Brain microvascular endothelial cell (primary cell): ENCODE measurements at regions not wholly inside any gene's neighbourhood (a gene's known extent, or its start where the extent isn't known, plus 50 kb on each side); places are given as distances from the start of the nearest gene placed in this dataset.

Source experiments
- DNase-seq: peaks from one replicate; pipeline ENCODE4 v3.0.0-alpha.2; 2020
- H3K27ac ChIP-seq: fragments of 250-450 bp; sonication (Bioruptor Pico); 2 replicates; pipeline ENCODE4 v1.5.1; 2020; ENCODE audit warnings: mild to moderate bottlenecking, moderate library complexity
- H3K27me3 ChIP-seq: fragments of 250-450 bp; sonication (Bioruptor Pico); replicated peaks from 2 replicates; pipeline ENCODE4 v1.5.1; 2020; ENCODE audit warnings: mild to moderate bottlenecking
- H3K36me3 ChIP-seq: fragments of 250-450 bp; sonication (Bioruptor Pico); replicated peaks from 2 replicates; pipeline ENCODE4 v1.5.1; 2020; ENCODE audit warnings: mild to moderate bottlenecking
- H3K4me3 ChIP-seq: 2 replicates; pipeline ENCODE4 v1.5.1; 2011; ENCODE audit warnings: low read depth, mild to moderate bottlenecking, control low read depth, low read length, moderate library complexity
- CTCF ChIP-seq: IDR thresholded peaks from 2 replicates; pipeline ENCODE4 v1.5.1; 2011; ENCODE audit warnings: low read depth, mild to moderate bottlenecking, moderate library complexity, low read length, control low read depth, inconsistent platforms; ENCODE audit errors: missing control alignments
- in situ Hi-C: cut with HindIII; loops from 2 replicates; pipeline ENCODE4 v1.10.0; 2017; ENCODE audit warnings: low sequenced_read_pairs, low pct_ligation_motif_present

DNA sequence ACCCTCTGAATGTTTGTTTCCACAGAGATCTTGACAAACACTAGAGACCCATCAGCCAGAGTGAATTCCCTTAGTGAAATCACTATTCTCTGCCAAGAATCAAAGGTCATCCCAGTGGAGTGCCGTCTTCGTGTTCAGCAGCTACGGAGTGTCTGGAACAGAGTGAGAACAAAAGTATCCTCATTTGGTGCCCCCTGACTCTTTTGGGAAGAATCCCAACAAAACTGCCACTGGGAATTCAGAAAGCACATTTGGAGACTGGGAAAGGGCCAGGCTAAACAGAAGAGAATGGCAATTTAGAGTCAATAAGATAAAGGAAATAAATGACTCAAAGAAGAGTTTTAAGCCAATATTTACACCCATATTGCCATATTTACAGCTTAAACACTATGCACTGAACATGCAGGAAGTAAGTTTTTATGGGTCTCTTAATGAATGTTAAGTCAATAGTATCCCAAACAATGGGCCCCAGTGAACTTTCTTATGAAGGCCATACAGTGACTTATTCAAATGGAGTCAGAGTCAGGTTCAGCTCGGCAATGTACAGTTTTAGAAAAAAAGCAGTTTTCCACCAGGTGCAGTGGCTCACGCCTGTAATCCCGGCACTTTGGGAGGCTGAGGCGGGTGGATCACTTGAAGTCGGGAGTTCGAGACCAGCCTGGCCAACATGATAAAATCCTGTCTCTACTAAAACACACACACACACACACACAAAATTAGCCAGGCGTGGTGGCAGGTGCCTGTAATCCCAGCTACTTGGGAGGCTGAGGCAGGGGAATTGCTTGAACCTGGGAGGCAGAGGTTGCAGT lies 392.6 kb downstream of the KLF5 start:
- Histone ChIP-seq H3K4me3 (no peak overlapping the region), H3K36me3 (no peaks in the 10 kb centered on the region), H3K27ac (no peak overlapping the region), H3K27me3 (no peaks in the 10 kb centered on the region)
- no peak for TF ChIP-seq CTCF
- no peak for DNase-seq
- in situ Hi-C loops = no loop called here

- DNase-seq = no peak
- in situ Hi-C loops = no loop called here
- H3K27ac ChIP-seq = no peak overlapping the region
- no peaks in the 10 kb centered on the region for H3K36me3 ChIP-seq
- no peak overlapping the region for H3K4me3 ChIP-seq
- no peaks in the 10 kb centered on the region for H3K27me3 ChIP-seq
- no peak for TF ChIP-seq CTCF
Measured at GRCh38 chr13:73450583-73450982, 391.8 kb downstream of the KLF5 start.

DNA sequence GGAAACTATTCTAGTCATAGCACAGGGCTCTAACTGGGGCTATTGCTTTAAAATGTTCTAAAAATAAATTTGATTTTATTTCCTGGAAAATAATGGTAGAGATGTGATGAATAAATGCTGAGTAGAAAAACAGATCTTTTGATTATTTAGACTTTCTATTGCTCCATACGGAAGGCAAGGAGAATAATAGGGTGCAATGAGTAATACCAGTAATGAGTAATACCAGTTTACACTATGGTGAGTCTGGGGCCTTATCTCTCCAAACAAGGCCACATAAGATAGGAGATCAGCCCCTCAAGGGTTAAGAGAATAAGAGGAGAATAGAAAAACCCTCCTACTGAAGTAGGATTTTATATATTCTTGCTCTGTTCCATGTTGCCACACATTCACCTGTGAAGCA lies 390.4 kb downstream of the KLF5 start:
- TF ChIP-seq CTCF = no peak
- no peak for DNase-seq
- no peaks in the 10 kb centered on the region for H3K36me3 ChIP-seq
- H3K27me3 ChIP-seq = no peaks in the 10 kb centered on the region
- H3K27ac ChIP-seq = no peak overlapping the region
- H3K4me3 ChIP-seq = no peak overlapping the region
- in situ Hi-C loops = no loop called here

- no peak overlapping the region for H3K4me3 ChIP-seq
- no peak for TF ChIP-seq CTCF
- H3K27ac ChIP-seq = no peak overlapping the region
- in situ Hi-C loops = no loop called here
- H3K27me3 ChIP-seq = no peaks in the 10 kb centered on the region
- no peak for DNase-seq
- H3K36me3 ChIP-seq = no peaks in the 10 kb centered on the region
Measured at GRCh38 chr13:73440296-73440895, 381.6 kb downstream of the KLF5 start.

DNA sequence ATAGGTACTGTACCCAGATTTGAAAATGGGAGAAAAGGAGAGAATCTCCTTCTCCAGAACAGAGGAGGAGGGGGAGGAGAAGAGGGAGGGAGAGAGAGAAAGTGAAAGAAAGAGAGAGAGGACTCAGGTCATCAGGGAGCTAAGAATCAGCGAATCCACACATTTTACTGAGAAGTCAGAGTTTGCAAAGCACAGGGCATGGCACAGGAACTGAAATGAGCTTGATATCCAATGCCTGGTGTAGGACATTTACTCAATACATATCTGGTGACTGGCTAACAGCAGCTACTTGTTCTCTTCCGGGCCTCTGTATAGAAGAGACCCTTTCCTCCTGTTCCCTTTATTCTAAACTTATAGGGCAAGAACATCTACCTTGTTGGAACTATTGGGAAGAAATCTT lies 375.1 kb downstream of the KLF5 start:
- H3K27me3 ChIP-seq = no peaks in the 10 kb centered on the region
- no peak overlapping the region for H3K27ac ChIP-seq
- no peak overlapping the region for H3K4me3 ChIP-seq
- DNase-seq = no peak
- no peak for TF ChIP-seq CTCF
- no peaks in the 10 kb centered on the region for H3K36me3 ChIP-seq
- in situ Hi-C loops = no loop called here
